ENCODE measurements at regions not wholly inside any gene's neighbourhood (a gene's known extent, or its start where the extent isn't known, plus 50 kb on each side); places are given as distances from the start of the nearest gene placed in this dataset.

GRCh38 chr9:23341346-23341745, 484.7 kb downstream of the ELAVL2 start:
- no peak for TF ChIP-seq EZH2phosphoT487 (IDR thresholded peaks at IDR 0.05)
- TF ChIP-seq, protein P1, sequence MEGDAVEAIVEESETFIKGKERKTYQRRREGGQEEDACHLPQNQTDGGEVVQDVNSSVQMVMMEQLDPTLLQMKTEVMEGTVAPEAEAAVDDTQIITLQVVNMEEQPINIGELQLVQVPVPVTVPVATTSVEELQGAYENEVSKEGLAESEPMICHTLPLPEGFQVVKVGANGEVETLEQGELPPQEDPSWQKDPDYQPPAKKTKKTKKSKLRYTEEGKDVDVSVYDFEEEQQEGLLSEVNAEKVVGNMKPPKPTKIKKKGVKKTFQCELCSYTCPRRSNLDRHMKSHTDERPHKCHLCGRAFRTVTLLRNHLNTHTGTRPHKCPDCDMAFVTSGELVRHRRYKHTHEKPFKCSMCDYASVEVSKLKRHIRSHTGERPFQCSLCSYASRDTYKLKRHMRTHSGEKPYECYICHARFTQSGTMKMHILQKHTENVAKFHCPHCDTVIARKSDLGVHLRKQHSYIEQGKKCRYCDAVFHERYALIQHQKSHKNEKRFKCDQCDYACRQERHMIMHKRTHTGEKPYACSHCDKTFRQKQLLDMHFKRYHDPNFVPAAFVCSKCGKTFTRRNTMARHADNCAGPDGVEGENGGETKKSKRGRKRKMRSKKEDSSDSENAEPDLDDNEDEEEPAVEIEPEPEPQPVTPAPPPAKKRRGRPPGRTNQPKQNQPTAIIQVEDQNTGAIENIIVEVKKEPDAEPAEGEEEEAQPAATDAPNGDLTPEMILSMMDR (IDR thresholded peaks at IDR 0.05): no peak
- no peak for TF ChIP-seq EZH2 (IDR thresholded peaks at IDR 0.05)

Measured in neural progenitor cell (in vitro differentiated cells).